Progenitor cell of endocrine pancreas (in vitro differentiated cells): ENCODE measurements at regions not wholly inside any gene's neighbourhood (a gene's known extent, or its start where the extent isn't known, plus 50 kb on each side); places are given as distances from the start of the nearest gene placed in this dataset.

Experiments used
- DNase-seq: peaks from one replicate; pipeline ENCODE4 v3.0.0; 2021; ENCODE audit warnings: low spot score; ENCODE audit not compliant: unreplicated experiment
- H3K27ac Mint-ChIP-seq: 2 replicates; pipeline ENCODE4 v1.8.0; 2021; ENCODE audit warnings: mild to moderate bottlenecking, moderate library complexity, mixed read lengths
- H3K27me3 Mint-ChIP-seq: 2 replicates; pipeline ENCODE4 v1.8.0; 2021; ENCODE audit warnings: mixed read lengths
- H3K36me3 Mint-ChIP-seq: 2 replicates; pipeline ENCODE4 v1.8.0; 2022; ENCODE audit warnings: mixed read lengths; ENCODE audit not compliant: insufficient read depth
- H3K4me1 Mint-ChIP-seq: 2 replicates; pipeline ENCODE4 v1.8.0; 2021; ENCODE audit warnings: low read depth, mixed read lengths
- H3K4me3 Mint-ChIP-seq: 2 replicates; pipeline ENCODE4 v1.8.0; 2021; ENCODE audit warnings: low read depth, mild to moderate bottlenecking, moderate library complexity, mixed read lengths
- H3K9me3 Mint-ChIP-seq: 2 replicates; pipeline ENCODE4 v1.8.0; 2021; ENCODE audit warnings: low read depth, mixed read lengths
- TF ChIP-seq, protein P1 (sequence below): fragments of 200-600 bp; sonication (generic); IDR thresholded peaks from one replicate; pipeline ENCODE4 v1.5.0; 2021; ENCODE audit warnings: antibody characterized with exemption, mild to moderate bottlenecking; ENCODE audit not compliant: unreplicated experiment

DNA sequence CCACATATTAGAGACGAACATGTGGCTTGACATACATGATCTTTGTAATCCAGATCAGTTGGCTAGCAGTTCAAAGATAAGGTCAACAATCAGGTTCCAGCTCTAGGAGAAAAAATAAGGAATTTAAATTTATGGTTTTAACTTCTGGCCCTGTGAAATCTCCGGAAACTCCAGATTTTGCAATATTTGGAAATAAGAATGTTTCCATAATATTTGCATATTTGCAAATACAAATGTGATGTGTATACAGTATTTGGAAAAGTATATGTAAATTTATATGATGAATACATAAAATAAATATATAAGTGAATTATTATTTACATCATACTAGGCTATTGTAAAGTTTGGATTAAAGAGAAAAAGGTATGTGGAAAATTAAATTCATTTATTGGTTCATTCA lies 97.1 kb downstream of the KCNJ2 start:
- no peak for DNase-seq
- Mint-ChIP-seq H3K36me3 (no peaks in the 10 kb centered on the region), H3K4me3 (no peak overlapping the region), H3K9me3 (no peaks in the 10 kb centered on the region), H3K27ac (no peak overlapping the region), H3K27me3 (no peaks in the 10 kb centered on the region), H3K4me1 (no peaks in the 10 kb centered on the region)
- TF ChIP-seq, protein P1, sequence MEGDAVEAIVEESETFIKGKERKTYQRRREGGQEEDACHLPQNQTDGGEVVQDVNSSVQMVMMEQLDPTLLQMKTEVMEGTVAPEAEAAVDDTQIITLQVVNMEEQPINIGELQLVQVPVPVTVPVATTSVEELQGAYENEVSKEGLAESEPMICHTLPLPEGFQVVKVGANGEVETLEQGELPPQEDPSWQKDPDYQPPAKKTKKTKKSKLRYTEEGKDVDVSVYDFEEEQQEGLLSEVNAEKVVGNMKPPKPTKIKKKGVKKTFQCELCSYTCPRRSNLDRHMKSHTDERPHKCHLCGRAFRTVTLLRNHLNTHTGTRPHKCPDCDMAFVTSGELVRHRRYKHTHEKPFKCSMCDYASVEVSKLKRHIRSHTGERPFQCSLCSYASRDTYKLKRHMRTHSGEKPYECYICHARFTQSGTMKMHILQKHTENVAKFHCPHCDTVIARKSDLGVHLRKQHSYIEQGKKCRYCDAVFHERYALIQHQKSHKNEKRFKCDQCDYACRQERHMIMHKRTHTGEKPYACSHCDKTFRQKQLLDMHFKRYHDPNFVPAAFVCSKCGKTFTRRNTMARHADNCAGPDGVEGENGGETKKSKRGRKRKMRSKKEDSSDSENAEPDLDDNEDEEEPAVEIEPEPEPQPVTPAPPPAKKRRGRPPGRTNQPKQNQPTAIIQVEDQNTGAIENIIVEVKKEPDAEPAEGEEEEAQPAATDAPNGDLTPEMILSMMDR = no peak

DNA sequence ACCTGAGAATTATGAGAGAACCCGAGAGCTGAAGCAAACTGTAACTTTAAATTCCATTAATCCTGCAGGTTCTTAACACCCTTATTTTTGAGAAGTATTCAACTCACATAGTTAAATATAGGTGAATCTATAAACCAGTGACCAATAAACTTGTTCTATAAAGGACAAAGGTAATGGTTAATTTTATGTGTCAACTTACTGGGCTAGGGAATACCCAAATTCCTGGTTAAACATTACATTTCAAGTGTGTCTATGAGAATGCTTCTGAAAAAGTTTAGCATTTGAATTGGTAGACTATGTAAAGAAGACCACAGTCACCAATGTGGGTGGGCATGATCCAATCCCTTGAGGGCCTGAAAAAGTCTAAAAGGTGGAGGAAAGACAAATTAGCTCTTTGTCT lies 99.1 kb downstream of the KCNJ2 start:
- Mint-ChIP-seq H3K27ac (no peak overlapping the region), H3K36me3 (no peaks in the 10 kb centered on the region), H3K9me3 (no peaks in the 10 kb centered on the region), H3K4me3 (no peak overlapping the region), H3K27me3 (no peaks in the 10 kb centered on the region), H3K4me1 (no peaks in the 10 kb centered on the region)
- no peak for DNase-seq
- TF ChIP-seq, protein P1 = no peak

DNA sequence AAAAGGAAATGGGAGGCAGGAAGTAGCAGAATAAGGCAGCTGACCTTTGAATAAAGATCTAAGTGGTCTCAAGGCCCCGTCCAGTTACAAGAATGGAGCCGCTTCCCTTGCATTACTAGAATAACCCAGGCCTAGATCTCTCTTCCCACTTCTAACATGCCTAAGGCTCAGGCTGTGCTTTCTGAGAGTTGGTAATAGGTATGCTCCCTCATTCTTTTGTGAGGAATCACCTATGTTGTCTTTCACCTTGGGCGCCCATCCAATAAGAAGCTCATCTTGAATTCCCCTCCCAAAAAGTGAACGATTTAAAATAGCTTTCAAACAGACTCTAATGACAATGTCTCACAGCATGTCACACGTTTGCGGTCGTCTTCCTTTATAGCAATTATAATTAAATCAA lies 101.2 kb downstream of the KCNJ2 start:
- Mint-ChIP-seq H3K27me3 (peaks cover 4% of the 10 kb centered on the region), H3K9me3 (no peaks in the 10 kb centered on the region), H3K4me3 (no peak overlapping the region), H3K36me3 (no peaks in the 10 kb centered on the region), H3K4me1 (peaks cover 3% of the 10 kb centered on the region), H3K27ac (no peak overlapping the region)
- TF ChIP-seq, protein P1 = no peak
- no peak for DNase-seq

DNA sequence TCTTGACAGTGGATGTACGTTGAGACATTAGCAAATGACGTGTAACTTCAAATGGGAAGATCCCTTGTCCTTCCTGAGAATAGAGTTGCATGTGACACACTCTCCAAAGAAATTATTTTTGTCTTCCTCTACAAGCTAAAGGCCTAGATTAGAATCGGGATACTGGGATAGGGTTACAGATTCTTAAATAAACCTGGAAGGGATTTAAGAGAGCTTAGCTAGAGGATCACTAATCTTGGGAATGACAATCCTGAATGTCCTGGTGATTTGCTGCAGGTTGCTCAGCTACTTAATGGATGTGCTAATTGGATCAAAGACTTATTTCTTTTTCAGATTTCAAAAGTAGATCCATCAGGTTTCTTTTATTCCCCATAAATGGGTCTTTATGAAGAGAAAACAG lies 101.9 kb downstream of the KCNJ2 start:
- DNase-seq = no peak
- Mint-ChIP-seq H3K9me3 (no peaks in the 10 kb centered on the region), H3K4me1 (peaks cover 3% of the 10 kb centered on the region), H3K4me3 (no peak overlapping the region), H3K27me3 (peaks cover 4% of the 10 kb centered on the region), H3K27ac (no peak overlapping the region), H3K36me3 (no peaks in the 10 kb centered on the region)
- TF ChIP-seq, protein P1 = no peak

DNA sequence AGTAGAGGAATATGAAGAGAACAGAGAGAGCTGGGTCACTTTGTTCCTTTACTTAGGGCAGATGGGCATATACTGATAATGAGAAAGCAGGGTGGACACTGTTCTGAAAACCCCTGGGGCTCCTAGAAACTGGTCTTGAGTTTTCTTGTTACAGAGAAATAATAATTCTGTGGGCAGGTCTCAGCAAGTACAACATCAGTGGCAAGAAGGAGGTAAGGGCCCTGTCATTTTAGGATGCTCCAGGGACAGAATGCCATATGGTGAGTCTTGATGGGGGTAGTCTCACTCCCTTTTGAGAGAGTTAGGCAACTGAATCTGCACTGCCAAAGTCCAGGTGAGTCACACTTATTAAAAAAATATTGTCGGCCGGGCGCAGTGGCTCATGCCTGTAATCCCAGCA lies 102.3 kb downstream of the KCNJ2 start:
- H3K4me1 Mint-ChIP-seq = peaks cover 3% of the 10 kb centered on the region
- no peak for DNase-seq
- no peaks in the 10 kb centered on the region for H3K36me3 Mint-ChIP-seq
- H3K4me3 Mint-ChIP-seq = no peak overlapping the region
- H3K27ac Mint-ChIP-seq = no peak overlapping the region
- TF ChIP-seq, protein P1 = no peak
- no peaks in the 10 kb centered on the region for H3K9me3 Mint-ChIP-seq
- peaks cover 4% of the 10 kb centered on the region for H3K27me3 Mint-ChIP-seq
